AG04449 (cell line): ENCODE measurements at regions not wholly inside any gene's neighbourhood (a gene's known extent, or its start where the extent isn't known, plus 50 kb on each side); places are given as distances from the start of the nearest gene placed in this dataset.

ENCODE experiments used
- CTCF ChIA-PET: fragments of 350-600 bp; formaldehyde crosslinking; extraction: SDS; loops from one replicate; lab custom pipeline; 2021; ENCODE audit warnings: antibody characterized with exemption; lab: Yijun Ruan, JAX
- POLR2A ChIA-PET: fragments of 400-600, 350-600 bp; formaldehyde crosslinking; extraction: SDS; loops from one replicate; lab custom pipeline; 2020; ENCODE audit warnings: antibody characterized with exemption, inconsistent platforms; lab: Yijun Ruan, JAX
- DNase-seq: peaks from one replicate; pipeline ENCODE4 v3.0.0-alpha.2; 2010; ENCODE audit warnings: low read depth, low spot score
- H3K4me3 ChIP-seq: 2 replicates; pipeline ENCODE4 v1.5.1; 2011; ENCODE audit warnings: low read depth, mild to moderate bottlenecking, control low read depth, low read length
- TF ChIP-seq, protein P1 (sequence below): IDR thresholded peaks from one replicate; pipeline ENCODE4 v1.5.1; 2011; ENCODE audit warnings: mild to moderate bottlenecking, moderate library complexity, low read length, control low read depth, inconsistent platforms; ENCODE audit not compliant: insufficient read depth; ENCODE audit errors: missing control alignments

DNA sequence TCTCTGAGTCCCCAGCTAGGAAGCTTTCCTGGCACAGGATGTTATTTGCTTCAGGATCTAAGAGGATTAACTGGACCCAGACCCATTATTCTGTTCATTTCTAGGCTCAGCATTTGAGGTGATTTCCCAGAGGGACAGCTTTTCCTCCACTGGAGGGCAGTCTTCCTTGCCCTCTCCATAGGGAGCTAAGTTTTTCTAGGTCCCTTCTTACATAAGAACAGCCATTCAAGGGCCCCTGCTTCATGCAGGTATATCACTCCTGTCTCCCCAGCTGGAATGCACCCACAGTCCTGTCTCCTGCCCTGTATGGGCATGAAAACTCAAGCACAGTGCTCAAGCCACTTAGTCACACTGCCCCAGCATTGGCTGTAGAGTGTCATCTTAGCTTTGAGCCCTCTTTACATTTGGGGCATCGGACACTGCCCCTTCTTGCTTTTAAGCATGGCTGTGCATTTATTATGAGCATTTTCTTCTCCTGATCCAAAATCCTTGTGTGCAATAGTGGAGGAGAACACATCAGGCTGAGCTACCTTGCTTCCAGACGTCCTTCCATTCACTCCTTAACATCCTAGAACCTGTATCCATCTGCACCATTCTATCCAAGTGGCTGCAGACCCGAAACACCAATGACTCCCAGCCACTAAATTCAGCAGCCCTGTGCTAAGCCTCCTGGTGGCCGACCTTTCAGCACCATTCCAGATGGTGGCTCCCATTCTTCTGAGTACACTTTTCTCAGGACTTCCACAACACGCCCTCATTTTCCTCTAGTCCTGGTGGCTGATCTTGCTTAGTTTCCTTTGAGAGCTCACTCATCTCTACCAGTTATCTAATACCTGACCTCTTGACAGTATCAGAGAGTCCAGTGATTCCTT, 80.0 kb downstream of the COPS8 start:
- no peak overlapping the region for H3K4me3 ChIP-seq
- DNase-seq = no peak
- CTCF ChIA-PET = interaction anchor here (0.8 to 3.0 kb wide), 79 partner anchors 9 to 529 kb away, joined by 3 to 35 read pairs (median 4); partner anchors contain the start of genes COL6A3, COPS8 and MLPH
- TF ChIP-seq, protein P1, sequence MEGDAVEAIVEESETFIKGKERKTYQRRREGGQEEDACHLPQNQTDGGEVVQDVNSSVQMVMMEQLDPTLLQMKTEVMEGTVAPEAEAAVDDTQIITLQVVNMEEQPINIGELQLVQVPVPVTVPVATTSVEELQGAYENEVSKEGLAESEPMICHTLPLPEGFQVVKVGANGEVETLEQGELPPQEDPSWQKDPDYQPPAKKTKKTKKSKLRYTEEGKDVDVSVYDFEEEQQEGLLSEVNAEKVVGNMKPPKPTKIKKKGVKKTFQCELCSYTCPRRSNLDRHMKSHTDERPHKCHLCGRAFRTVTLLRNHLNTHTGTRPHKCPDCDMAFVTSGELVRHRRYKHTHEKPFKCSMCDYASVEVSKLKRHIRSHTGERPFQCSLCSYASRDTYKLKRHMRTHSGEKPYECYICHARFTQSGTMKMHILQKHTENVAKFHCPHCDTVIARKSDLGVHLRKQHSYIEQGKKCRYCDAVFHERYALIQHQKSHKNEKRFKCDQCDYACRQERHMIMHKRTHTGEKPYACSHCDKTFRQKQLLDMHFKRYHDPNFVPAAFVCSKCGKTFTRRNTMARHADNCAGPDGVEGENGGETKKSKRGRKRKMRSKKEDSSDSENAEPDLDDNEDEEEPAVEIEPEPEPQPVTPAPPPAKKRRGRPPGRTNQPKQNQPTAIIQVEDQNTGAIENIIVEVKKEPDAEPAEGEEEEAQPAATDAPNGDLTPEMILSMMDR = peak; percentile 53
- POLR2A ChIA-PET = no interaction called here

GRCh38 chr2:237167038-237167437, 81.3 kb downstream of the COPS8 start:
- POLR2A ChIA-PET = no interaction called here
- CTCF ChIA-PET = interaction anchor here (1.1 to 3.0 kb wide), 13 partner anchors 10 to 254 kb away, joined by 3 to 35 read pairs (median 12); partner anchors contain the start of gene COPS8
- no peak overlapping the region for H3K4me3 ChIP-seq
- TF ChIP-seq, protein P1 = no peak
- no peak for DNase-seq

- no peak for DNase-seq
- no peak overlapping the region for H3K4me3 ChIP-seq
- ChIA-PET CTCF (interaction anchor here (0.8 kb wide), 1 partner anchor 35 kb away, joined by 3 read pairs; no protein-coding TSS in a partner anchor), POLR2A (no interaction called here)
- TF ChIP-seq, protein P1 = no peak
Observed at GRCh38 chr2:237167934-237168333, 82.2 kb downstream of the COPS8 start.

GRCh38 chr2:237170020-237170419, 84.3 kb downstream of the COPS8 start:
- CTCF ChIA-PET = no interaction called here
- POLR2A ChIA-PET = no interaction called here
- DNase-seq = no peak
- no peak overlapping the region for H3K4me3 ChIP-seq
- TF ChIP-seq, protein P1 = no peak

- DNase-seq = peak; percentile 81
- CTCF ChIA-PET = interaction anchor here (0.7 to 2.3 kb wide), 6 partner anchors 15 to 401 kb away, joined by 3 to 6 read pairs (median 4); no protein-coding TSS in a partner anchor
- no peak overlapping the region for H3K4me3 ChIP-seq
- TF ChIP-seq, protein P1 = peak; percentile 25
- POLR2A ChIA-PET = no interaction called here
Observed at GRCh38 chr2:237171396-237171795, 85.7 kb downstream of the COPS8 start.

DNA sequence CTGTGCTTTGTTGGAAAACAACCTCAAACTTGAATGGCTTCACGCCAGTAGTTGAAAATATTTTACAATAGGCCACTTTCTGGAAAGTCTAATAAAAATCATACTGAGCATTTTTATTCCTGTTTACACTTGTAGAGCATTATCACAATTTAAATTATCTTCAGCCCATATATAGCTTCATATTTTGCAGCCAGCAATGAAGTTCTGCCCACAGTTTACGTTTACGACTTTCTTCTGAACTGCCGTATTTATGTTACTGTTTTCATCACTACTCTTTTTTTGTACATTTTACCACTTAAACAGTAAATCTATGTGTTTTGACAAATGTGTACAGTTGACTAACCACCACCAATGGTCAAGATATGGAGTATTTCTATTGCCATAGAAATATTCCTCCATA, 86.2 kb downstream of the COPS8 start:
- ChIA-PET CTCF (interaction anchor here (0.7 to 2.3 kb wide), 6 partner anchors 31 to 400 kb away, joined by 3 to 6 read pairs (median 4); no protein-coding TSS in a partner anchor), POLR2A (no interaction called here)
- no peak overlapping the region for H3K4me3 ChIP-seq
- no peak for DNase-seq
- TF ChIP-seq, protein P1 = no peak
